SK-N-SH (cell line): ENCODE measurements at regions not wholly inside any gene's neighbourhood (a gene's known extent, or its start where the extent isn't known, plus 50 kb on each side); places are given as distances from the start of the nearest gene placed in this dataset.

Experiments
- CTCF ChIA-PET: fragments of 300-600, 350-600 bp; formaldehyde crosslinking; extraction: SDS; loops from one replicate; lab custom pipeline; 2021; lab: Yijun Ruan, JAX
- POLR2A ChIA-PET: fragments of 350-600 bp; sonication (Branson Sonifier 250); formaldehyde crosslinking; extraction: SDS; loops from one replicate; lab custom pipeline; 2020; ENCODE audit warnings: antibody characterized with exemption, inconsistent platforms; lab: Yijun Ruan, JAX
- DNase-seq: peaks from one replicate; pipeline ENCODE4 v3.0.0; 2012
- H2AFZ ChIP-seq: fragments of 200-600 bp; sonication (generic); 2 replicates; pipeline ENCODE4 v1.8.1; 2016; ENCODE audit warnings: antibody characterized with exemption, mild to moderate bottlenecking, low read depth
- H3F3A ChIP-seq: fragments of 200-600 bp; sonication (generic); replicated peaks from 2 replicates; pipeline ENCODE3; 2016; ENCODE audit warnings: antibody characterized with exemption, mild to moderate bottlenecking; ENCODE audit not compliant: insufficient read depth
- H3K27ac ChIP-seq, 2 experiments: fragments of 200-500 bp in 1 of 2; fragments of 200-600 bp in 1 of 2; sonication (Bioruptor generic) in 1 of 2; sonication (generic), shearing (Covaris generic) in 1 of 2; 2 replicates each; pipeline versions ENCODE4 v1.5.1 to v1.6.1; 2014 to 2016; ENCODE audit warnings: low read depth in 2 of 2, inconsistent platforms in 1 of 2, low read length in 1 of 2, mild to moderate bottlenecking in 1 of 2, mixed read lengths in 1 of 2
- H3K27me3 ChIP-seq: fragments of 200-600 bp; sonication (generic), shearing (Covaris generic); 2 replicates; pipeline ENCODE4 v1.6.1; 2016; ENCODE audit warnings: mixed run types; ENCODE audit not compliant: insufficient read depth
- H3K36me3 ChIP-seq, 2 experiments: fragments of 200-500 bp in 1 of 2; fragments of 200-600 bp in 1 of 2; sonication (Bioruptor generic) in 1 of 2; sonication (generic) in 1 of 2; replicated peaks in 1 of 2; 2 replicates each; pipeline versions ENCODE3 to v1.5.1; 2014 to 2016; ENCODE audit warnings: low read length in 1 of 2, mild to moderate bottlenecking in 1 of 2; ENCODE audit not compliant: insufficient read depth in 2 of 2, control insufficient read depth in 1 of 2
- H3K4me1 ChIP-seq, 2 experiments: fragments of 200-500 bp in 1 of 2; fragments of 200-600 bp in 1 of 2; sonication (Bioruptor generic) in 1 of 2; sonication (generic), shearing (Covaris generic) in 1 of 2; 2 replicates each; pipeline versions ENCODE4 v1.5.1 to v1.6.1; 2014 to 2016; ENCODE audit warnings: low read depth in 1 of 2, low read length in 1 of 2, mixed run types in 1 of 2; ENCODE audit not compliant: insufficient read depth in 2 of 2, control insufficient read depth in 1 of 2
- H3K4me2 ChIP-seq: fragments of 200-600 bp; sonication (generic), shearing (Covaris generic); 2 replicates; pipeline ENCODE4 v1.6.1; 2017; ENCODE audit warnings: mixed run types
- H3K4me3 ChIP-seq, 2 experiments: fragments of 200-500 bp in 1 of 2; fragments of 200-600 bp in 1 of 2; sonication (Bioruptor generic) in 1 of 2; sonication (generic), shearing (Covaris generic) in 1 of 2; 2 replicates each; pipeline versions ENCODE4 v1.5.1 to v1.8.1; 2014 to 2016; ENCODE audit warnings: low read depth in 2 of 2, inconsistent platforms in 1 of 2, low read length in 1 of 2, mild to moderate bottlenecking in 1 of 2, mixed read lengths in 1 of 2, moderate library complexity in 1 of 2
- H3K79me2 ChIP-seq: fragments of 200-600 bp; sonication (generic); 2 replicates; pipeline ENCODE4 v1.8.1; 2017; ENCODE audit warnings: mild to moderate bottlenecking; ENCODE audit not compliant: insufficient read depth
- H3K9ac ChIP-seq: fragments of 200-600 bp; sonication (generic); 2 replicates; pipeline ENCODE4 v1.6.1; 2017; ENCODE audit warnings: mixed run types
- H3K9me2 ChIP-seq: fragments of 200-600 bp; sonication (generic); 2 replicates; pipeline ENCODE4 v1.6.1; 2017; ENCODE audit warnings: mixed run types
- H3K9me3 ChIP-seq: fragments of 200-600 bp; sonication (generic); 2 replicates; pipeline ENCODE4 v1.6.1; 2017; ENCODE audit warnings: mixed run types, mild to moderate bottlenecking, moderate library complexity
- H4K20me1 ChIP-seq: fragments of 200-600 bp; sonication (generic); 2 replicates; pipeline ENCODE4 v1.6.1; 2017; ENCODE audit warnings: mild to moderate bottlenecking, mixed run types; ENCODE audit not compliant: insufficient read depth
- CHD2 ChIP-seq: fragments of 150-350 bp; IDR thresholded peaks from 2 replicates; pipeline ENCODE4 v1.6.1; 2018; ENCODE audit warnings: low read length; ENCODE audit not compliant: partially characterized antibody
- EP300 ChIP-seq, 2 experiments: IDR thresholded peaks; 2 replicates each; pipeline versions ENCODE4 v1.4.0 to v1.6.1; 2012; ENCODE audit warnings: borderline replicate concordance in 1 of 2, low read depth in 1 of 2, low read length in 1 of 2
- FOXM1 ChIP-seq: IDR thresholded peaks from 2 replicates; pipeline ENCODE4 v1.4.0; 2012; ENCODE audit warnings: low read depth, mild to moderate bottlenecking
- MEF2A ChIP-seq: IDR thresholded peaks from 2 replicates; pipeline ENCODE4 v1.4.0; 2012; ENCODE audit warnings: low read depth, borderline replicate concordance
- NFIC ChIP-seq: IDR thresholded peaks from 2 replicates; pipeline ENCODE4 v1.4.0; 2012; ENCODE audit warnings: borderline replicate concordance
- NRF1 ChIP-seq: IDR thresholded peaks from 2 replicates; pipeline ENCODE4 v1.6.1; 2012; ENCODE audit warnings: low read depth, mild to moderate bottlenecking, low read length
- POLR2AphosphoS5 ChIP-seq: IDR thresholded peaks from 2 replicates; pipeline ENCODE4 v1.6.1; 2012; ENCODE audit warnings: low read depth, low read length
- RAD21 ChIP-seq: IDR thresholded peaks from 2 replicates; pipeline ENCODE4 v1.6.1; 2012; ENCODE audit warnings: mild to moderate bottlenecking, low read length
- RCOR1 ChIP-seq: fragments of 150-350 bp; IDR thresholded peaks from 2 replicates; pipeline ENCODE4 v1.6.1; 2017; ENCODE audit warnings: antibody characterized with exemption, low read length
- RFX5 ChIP-seq: IDR thresholded peaks from 2 replicates; pipeline ENCODE4 v1.6.1; 2012; ENCODE audit warnings: mild to moderate bottlenecking, improper control_type of control experiment, low read length
- RXRA ChIP-seq: IDR thresholded peaks from 2 replicates; pipeline ENCODE4 v1.4.0; 2012; ENCODE audit warnings: low read depth, mild to moderate bottlenecking, borderline replicate concordance
- SIN3A ChIP-seq: IDR thresholded peaks from 2 replicates; pipeline ENCODE4 v1.6.1; 2012; ENCODE audit warnings: low read depth, mild to moderate bottlenecking, low read length, moderate library complexity, borderline replicate concordance
- TEAD4 ChIP-seq: IDR thresholded peaks from 2 replicates; pipeline ENCODE4 v1.4.0; 2012; ENCODE audit warnings: mild to moderate bottlenecking, borderline replicate concordance; ENCODE audit not compliant: insufficient read depth
- YY1 ChIP-seq: IDR thresholded peaks from 2 replicates; pipeline ENCODE4 v1.4.0; 2012; ENCODE audit warnings: low read depth, mild to moderate bottlenecking
- ZBTB33 ChIP-seq: IDR thresholded peaks from 2 replicates; pipeline ENCODE4 v1.4.0; 2012; ENCODE audit warnings: low read depth, borderline replicate concordance
- WGBS: methylation state at CpG from one replicate; pipeline ENCODE4 v1.1.6; 2017; ENCODE audit warnings: low lambda C conversion rate; 5-methylcytosine and 5-hydroxymethylcytosine counted together
- TF ChIP-seq, protein P1 (sequence below): IDR thresholded peaks from 2 replicates; pipeline ENCODE4 v1.4.0; 2012; ENCODE audit warnings: low read depth
- TF ChIP-seq, protein P2 (sequence below): IDR thresholded peaks from 2 replicates; pipeline ENCODE4 v1.6.1; 2012; ENCODE audit warnings: mild to moderate bottlenecking, low read depth, low read length, moderate library complexity

DNA sequence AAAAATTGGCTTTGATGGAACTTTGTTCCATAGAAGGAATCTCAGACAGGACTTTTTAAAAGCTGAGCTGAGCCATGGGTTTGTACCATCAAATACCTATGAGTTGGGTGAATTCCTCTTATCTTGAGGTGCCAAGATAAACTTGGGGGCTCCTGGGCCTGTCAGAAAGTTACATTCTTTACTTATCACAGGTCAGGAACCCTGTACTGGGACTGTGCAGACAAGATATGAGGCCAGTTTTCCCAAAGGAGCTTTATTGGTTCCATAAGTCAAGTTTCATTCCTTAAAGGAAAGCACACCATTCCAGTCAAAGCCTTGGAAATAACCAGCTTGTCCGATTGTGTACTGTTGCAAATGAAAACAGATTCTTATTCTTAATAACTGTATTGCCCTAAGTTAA, 72.4 kb upstream of the PACRGL start:
- Histone ChIP-seq H3K79me2 (no peaks in the 10 kb centered on the region), H3K9me2 (no peaks in the 10 kb centered on the region), H4K20me1 (no peaks in the 10 kb centered on the region), H3K4me1 (no peaks in the 10 kb centered on the region; a peak in 1 of 4 replicates), H3K4me2 (no peak overlapping the region), H3K36me3 (no peaks in the 10 kb centered on the region), H3K27ac (no peak overlapping the region), H3K27me3 (no peaks in the 10 kb centered on the region), H2AFZ (no peak overlapping the region), H3K9ac (no peak overlapping the region), H3F3A (no peaks in the 10 kb centered on the region), H3K9me3 (no peaks in the 10 kb centered on the region; the same call in 1 of the 2 replicates), H3K4me3 (no peak overlapping the region)
- WGBS: 85% methylated on average over 1 of the region's 1 CpG
- ChIA-PET CTCF (interaction anchor here (1.0 to 1.2 kb wide), 3 partner anchors 20 to 206 kb away, joined by 3 to 4 read pairs (median 4); no protein-coding TSS in a partner anchor), POLR2A (no interaction called here)
- DNase-seq: no peak
- TF ChIP-seq, protein P1, sequence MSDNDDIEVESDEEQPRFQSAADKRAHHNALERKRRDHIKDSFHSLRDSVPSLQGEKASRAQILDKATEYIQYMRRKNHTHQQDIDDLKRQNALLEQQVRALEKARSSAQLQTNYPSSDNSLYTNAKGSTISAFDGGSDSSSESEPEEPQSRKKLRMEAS: no peak
- TF ChIP-seq NFIC (no peak), TEAD4 (no peak), RCOR1 (no peak), EP300 (IDR thresholded peaks at IDR 0.05; ENCODE audit: borderline replicate concordance in 1 of 2, low read depth in 1 of 2, low read length in 1 of 2) (no peak), YY1 (no peak), MEF2A (no peak), POLR2AphosphoS5 (no peak), SIN3A (no peak), RXRA (no peak), RFX5 (no peak), FOXM1 (no peak), NRF1 (no peak), ZBTB33 (no peak), CHD2 (no peak), RAD21 (no peak)
- TF ChIP-seq, protein P2, sequence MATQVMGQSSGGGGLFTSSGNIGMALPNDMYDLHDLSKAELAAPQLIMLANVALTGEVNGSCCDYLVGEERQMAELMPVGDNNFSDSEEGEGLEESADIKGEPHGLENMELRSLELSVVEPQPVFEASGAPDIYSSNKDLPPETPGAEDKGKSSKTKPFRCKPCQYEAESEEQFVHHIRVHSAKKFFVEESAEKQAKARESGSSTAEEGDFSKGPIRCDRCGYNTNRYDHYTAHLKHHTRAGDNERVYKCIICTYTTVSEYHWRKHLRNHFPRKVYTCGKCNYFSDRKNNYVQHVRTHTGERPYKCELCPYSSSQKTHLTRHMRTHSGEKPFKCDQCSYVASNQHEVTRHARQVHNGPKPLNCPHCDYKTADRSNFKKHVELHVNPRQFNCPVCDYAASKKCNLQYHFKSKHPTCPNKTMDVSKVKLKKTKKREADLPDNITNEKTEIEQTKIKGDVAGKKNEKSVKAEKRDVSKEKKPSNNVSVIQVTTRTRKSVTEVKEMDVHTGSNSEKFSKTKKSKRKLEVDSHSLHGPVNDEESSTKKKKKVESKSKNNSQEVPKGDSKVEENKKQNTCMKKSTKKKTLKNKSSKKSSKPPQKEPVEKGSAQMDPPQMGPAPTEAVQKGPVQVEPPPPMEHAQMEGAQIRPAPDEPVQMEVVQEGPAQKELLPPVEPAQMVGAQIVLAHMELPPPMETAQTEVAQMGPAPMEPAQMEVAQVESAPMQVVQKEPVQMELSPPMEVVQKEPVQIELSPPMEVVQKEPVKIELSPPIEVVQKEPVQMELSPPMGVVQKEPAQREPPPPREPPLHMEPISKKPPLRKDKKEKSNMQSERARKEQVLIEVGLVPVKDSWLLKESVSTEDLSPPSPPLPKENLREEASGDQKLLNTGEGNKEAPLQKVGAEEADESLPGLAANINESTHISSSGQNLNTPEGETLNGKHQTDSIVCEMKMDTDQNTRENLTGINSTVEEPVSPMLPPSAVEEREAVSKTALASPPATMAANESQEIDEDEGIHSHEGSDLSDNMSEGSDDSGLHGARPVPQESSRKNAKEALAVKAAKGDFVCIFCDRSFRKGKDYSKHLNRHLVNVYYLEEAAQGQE: no peak
